HG03521 (cell line): ENCODE measurements at regions not wholly inside any gene's neighbourhood (a gene's known extent, or its start where the extent isn't known, plus 50 kb on each side); places are given as distances from the start of the nearest gene placed in this dataset.
"Not testable (repeated sequence)": the region's sequence is repeated elsewhere in the genome, so short reads cannot be mapped to it uniquely, and the experiment has no call there.

ENCODE experiments used
- ATAC-seq: cut with Tn5 transposase; IDR thresholded peaks from one replicate; pipeline ENCODE4 v1.9.1; 2021; ENCODE audit warnings: mild to moderate bottlenecking, moderate library complexity; ENCODE audit not compliant: unreplicated experiment

DNA sequence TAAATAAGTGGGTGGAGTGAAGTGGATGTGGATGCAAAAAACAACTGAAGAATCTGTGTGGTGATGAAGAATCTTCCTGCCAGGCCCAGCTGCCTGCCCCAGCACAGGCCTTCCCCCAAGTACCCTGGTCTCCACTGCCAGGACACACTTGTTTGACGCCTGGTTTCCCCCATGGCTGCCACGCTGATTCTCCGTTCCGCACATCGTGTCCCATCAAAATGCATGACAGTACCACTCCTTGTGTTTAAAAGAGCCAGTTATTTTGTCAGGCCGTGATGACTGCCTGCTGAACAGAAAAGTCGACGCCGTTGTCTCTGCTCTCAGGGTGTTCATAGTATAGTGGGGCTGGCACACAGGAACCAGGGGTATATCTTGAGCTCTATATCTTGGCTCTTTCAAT, 50.3 kb upstream of the KYNU start:
- no peak for ATAC-seq

DNA sequence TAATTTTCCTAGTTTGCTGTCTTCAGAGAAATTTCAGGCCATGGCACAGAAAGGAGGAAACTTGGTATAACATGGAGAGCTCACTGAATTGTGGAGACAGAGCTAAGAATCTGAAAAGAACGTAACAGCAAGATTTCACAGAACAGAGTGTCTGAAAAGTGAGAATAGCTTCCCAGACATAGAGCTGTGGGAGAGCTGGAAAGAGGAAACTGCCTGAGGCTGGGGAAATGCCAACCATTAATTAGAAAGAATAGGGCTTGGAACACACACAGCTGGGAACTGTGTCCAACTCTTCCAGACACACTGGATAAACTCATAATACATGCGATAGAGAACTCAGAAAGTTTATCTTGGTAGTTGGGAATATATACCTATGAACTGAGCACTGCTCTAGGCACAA, 51.6 kb upstream of the KYNU start:
- ATAC-seq = no peak

DNA sequence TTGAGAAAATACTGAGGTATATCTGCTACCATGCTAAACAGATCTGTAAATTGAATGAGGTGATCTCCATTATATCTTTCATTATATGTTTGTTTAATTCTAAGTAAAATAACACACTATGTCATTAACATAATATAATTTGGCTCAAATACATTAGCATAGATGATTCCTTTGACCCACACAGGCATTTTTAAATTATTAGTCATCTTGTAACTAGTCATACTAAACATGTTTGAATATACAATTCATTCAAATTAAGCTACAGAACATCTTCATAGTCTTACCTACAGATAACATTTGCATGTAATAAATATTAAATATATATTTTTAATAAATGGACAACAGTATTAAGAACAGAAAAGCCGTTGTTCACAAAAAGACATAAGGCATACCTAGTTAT, 52.7 kb upstream of the KYNU start:
- ATAC-seq = no peak

GRCh38 chr2:142822190-142822589, 55.3 kb upstream of the KYNU start:
- ATAC-seq = no peak

DNA sequence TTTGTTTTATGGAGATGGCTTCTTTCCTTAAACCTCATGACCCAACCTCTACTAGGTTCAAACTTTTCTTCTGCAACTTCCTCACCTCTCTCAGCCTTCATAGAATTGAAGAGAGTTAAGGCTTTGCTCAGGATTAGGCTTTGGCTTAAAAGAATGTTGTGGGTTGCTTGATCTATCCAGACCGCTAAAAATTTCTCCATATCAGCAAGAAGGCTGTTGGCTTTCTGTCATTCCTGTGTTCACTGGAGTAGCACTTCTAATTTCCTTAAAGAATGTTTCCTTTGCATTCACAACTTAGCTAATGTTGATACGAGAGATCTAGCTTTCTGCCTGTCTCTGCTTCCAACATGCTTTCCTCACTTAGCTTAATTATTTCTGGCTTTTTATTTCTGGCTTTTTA, 58.1 kb upstream of the KYNU start:
- no peak for ATAC-seq

DNA sequence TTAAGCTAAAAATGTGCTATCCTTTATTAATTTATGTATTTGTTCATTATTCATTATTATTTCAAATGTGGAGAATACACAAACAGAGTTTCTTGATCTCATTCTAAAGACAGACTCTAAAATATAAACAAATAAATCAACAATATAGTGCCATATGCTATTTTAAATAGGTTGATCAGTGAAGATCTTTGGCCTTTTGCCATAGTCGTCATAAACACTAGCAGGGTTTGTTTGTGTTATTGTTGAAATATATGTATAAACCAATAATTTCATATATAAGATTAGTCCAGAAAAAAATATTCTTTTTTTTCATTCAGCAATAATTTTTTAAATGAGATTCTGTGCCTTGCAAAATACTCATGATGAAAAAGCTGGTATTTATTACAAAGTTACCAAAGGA, 62.1 kb upstream of the KYNU start:
- ATAC-seq = no peak

DNA sequence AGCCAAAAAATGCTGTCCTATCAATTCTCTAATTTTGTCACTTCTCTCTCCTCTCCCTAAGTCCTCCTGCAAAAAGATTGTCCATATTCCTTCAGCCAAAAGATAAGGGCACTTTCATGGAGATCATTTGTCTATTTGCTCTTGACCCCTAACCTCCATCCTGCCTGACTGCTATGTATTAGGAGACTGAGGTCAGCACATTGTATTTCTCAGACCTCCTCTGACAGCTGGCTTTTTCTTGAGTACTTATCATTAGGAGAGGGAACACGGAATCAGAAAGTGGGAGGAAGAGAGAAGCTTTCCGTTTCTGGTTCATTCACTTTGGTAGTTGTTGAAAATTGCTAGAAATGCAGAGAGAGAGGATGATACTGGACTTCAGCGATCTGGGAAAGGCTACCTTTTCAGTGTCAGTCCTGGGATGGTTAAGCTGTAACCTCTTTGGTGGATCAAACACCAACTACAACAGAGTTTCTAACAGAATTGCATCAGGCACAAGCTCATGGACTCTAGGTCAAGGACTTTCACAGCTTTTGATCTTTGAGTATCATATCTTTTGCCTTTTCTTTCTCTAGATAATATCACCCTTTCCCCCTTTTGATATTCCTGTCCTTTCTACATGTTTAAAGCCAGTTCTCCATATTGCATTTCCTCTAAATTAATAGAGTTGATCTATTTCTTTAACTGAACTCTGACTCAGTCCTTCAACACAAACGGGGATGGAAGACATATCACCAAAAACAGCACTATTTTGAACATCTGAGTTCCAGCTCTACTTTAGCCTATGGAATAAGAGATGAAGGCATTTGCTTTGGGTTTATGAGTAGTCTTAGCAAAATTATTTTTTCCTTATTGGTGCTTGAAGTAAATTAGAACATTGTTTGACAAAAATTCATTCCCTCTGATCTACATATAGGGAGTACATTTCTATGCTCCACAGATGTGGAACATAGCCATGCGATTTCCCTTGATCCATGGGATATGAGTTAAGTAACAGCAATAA, 63.3 kb upstream of the KYNU start:
- ATAC-seq = no peak

DNA sequence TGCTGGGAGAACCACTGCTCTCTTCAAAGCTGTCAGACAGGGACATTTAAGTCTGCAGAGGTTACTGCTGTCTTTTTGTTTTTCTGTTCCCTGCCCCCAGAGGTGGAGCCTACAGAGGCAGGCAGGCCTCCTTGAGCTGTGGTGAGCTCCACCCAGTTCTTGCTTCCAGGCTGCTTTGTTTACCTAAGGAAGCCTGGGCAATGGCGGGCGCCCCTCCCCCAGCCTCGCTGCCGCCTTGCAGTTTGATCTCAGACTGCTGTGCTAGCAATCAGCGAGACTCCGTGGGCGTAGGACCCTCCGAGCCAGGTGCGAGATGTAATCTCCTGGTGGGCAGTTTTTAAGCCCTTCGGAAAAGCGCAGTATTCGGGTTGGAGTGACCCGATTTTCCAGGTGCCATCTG, 65.8 kb upstream of the KYNU start:
- ATAC-seq = not testable (repeated sequence)

DNA sequence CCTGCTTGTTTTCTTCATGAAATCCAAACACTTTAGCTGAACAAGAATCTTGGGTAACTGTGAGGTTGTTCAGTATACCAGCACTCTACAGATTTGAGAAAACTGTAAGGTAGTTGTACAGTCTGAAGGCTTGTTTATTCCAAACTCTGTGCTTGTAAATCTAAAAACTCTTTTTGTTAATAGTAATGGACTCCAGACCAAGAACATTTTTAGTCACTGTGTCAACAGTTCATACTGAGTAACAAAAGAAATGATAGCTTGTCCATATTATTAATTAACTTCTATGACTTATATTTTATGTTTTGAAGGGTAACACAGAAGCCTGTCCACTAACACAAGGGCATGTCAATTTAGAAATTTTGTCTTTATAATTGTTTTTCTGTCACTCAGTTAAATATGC, 72.2 kb upstream of the KYNU start:
- ATAC-seq = no peak

DNA sequence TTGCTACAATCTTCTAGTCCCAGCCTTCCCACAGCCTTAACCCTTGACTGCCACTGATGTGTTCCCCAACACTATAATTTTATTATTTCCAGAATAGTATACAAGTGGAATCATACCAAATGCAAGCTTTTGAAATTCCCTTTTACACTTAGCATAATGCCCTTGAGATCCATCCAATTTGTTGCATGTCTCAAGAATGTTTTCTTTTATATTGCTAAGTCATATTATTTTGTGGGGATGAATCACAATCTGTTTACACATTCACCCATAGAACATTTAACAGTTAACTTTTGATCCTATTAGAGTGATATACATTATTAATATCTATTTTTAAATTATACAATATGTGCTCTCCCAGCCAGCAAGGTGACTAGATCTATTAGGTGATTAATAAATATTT, 74.3 kb upstream of the KYNU start:
- no peak for ATAC-seq

DNA sequence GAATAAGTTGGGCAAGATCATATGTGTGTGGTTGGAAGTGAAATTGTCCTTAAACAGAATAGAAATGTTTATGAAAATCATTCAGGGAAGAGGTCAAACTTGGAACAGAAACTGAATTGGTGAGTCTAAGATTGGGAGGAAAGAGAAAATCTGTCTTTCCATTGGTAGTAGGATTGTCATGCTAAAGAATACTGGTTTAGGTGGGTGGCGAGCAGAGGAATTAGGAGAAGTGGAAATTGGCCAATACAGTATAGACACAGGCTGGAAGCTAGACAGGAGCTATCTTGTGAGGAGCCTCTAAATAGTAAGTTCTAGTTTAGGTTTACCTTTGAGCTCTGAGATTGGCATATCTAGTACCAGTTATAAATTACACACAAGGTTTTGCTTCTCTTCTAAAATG, 80.9 kb upstream of the KYNU start:
- no peak for ATAC-seq

DNA sequence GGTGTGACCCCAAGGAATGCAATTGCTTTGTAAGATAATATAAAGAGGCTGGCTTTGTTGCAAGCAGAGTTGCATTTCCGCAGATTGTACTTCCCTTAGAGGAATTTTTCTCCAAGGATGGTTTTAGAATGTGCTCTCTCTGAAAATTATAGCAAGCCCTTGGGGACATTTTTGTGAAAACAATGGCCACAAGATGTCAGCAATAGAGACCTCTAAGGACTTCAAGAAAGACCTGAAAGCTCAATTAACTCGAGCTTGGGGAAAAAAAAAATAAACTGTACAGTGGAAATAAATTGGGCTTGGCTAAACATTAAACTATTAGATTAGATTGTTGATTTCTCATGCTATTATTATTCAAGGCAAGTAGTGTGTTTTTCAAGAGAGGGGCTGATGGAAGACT, 81.3 kb upstream of the KYNU start:
- ATAC-seq = no peak

DNA sequence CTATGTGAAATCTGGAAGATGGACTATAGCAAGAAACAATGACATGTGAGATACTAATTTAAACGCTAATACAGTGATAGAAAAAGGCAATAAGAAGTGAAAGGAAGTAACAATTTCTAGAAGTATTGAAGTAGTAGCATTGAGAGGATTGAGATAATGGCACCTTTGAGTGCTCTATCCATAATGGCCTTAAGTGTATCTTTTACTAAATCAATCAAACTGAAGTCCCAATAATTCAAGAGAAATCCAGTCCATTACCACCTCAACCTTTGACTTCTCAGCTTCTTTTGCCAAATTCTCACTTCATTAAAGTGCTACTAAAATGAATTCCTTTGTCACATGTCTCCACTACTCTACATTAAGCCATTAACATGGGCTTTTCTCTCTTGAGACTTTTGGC, 82.6 kb upstream of the KYNU start:
- ATAC-seq = no peak

GRCh38 chr2:142792328-142792727, 85.1 kb upstream of the KYNU start:
- ATAC-seq = not testable (repeated sequence)

GRCh38 chr2:142791335-142791734, 86.1 kb upstream of the KYNU start:
- ATAC-seq = no peak

GRCh38 chr2:142786918-142787702, 90.4 kb upstream of the KYNU start:
- no peak for ATAC-seq

- ATAC-seq = no peak
These were observed 94.5 kb upstream of the KYNU start for GRCh38 chr2:142782942-142783443.

- no peak for ATAC-seq
These were observed 96.3 kb upstream of the KYNU start for GRCh38 chr2:142781146-142781545.

GRCh38 chr2:142778289-142778688, 99.2 kb upstream of the KYNU start:
- ATAC-seq = no peak

GRCh38 chr2:142777742-142778141, 99.7 kb upstream of the KYNU start:
- no peak for ATAC-seq

- no peak for ATAC-seq
These were observed 107.7 kb upstream of the KYNU start for GRCh38 chr2:142769761-142770160.

- no peak for ATAC-seq
These were observed 109.6 kb upstream of the KYNU start for GRCh38 chr2:142767847-142768246.
